NOMO-1 treated with dmso at 0.1 percent for 144 hours (cell line): ENCODE measurements at regions not wholly inside any gene's neighbourhood (a gene's known extent, or its start where the extent isn't known, plus 50 kb on each side); places are given as distances from the start of the nearest gene placed in this dataset.
"Not testable (repeated sequence)": the region's sequence is repeated elsewhere in the genome, so short reads cannot be mapped to it uniquely, and the experiment has no call there.

Experiments
- DNase-seq: peaks from one replicate; lab custom pipeline; 2025; ENCODE audit not compliant: unreplicated experiment; lab: John Stamatoyannopoulos, UW

GRCh38 chr7:407721-408539 lies 111.7 kb downstream of the PDGFA start:
- no peak for DNase-seq

- no peak for DNase-seq
Measured at GRCh38 chr7:408751-409311, 110.8 kb downstream of the PDGFA start.

GRCh38 chr7:409339-410281 lies 110.0 kb downstream of the PDGFA start:
- DNase-seq = no peak

GRCh38 chr7:410395-410910 lies 109.2 kb downstream of the PDGFA start:
- DNase-seq = no peak

GRCh38 chr7:411116-411515 lies 108.5 kb downstream of the PDGFA start:
- not testable (repeated sequence) for DNase-seq

- DNase-seq = no peak
Measured at GRCh38 chr7:411677-412312, 107.9 kb downstream of the PDGFA start.

- DNase-seq = no peak
Measured at GRCh38 chr7:412313-412710, 107.3 kb downstream of the PDGFA start.

GRCh38 chr7:414681-415560 lies 104.7 kb downstream of the PDGFA start:
- no peak for DNase-seq

GRCh38 chr7:415646-416525 lies 103.8 kb downstream of the PDGFA start:
- DNase-seq = no peak

- DNase-seq = no peak
Measured at GRCh38 chr7:416761-417624, 102.7 kb downstream of the PDGFA start.

- DNase-seq = no peak
Measured at GRCh38 chr7:417625-417889, 102.1 kb downstream of the PDGFA start.

- DNase-seq = no peak
Measured at GRCh38 chr7:417973-418601, 101.6 kb downstream of the PDGFA start.

GRCh38 chr7:418636-419280 lies 100.9 kb downstream of the PDGFA start:
- no peak for DNase-seq

- no peak for DNase-seq
Measured at GRCh38 chr7:420142-421093, 99.2 kb downstream of the PDGFA start.

- DNase-seq = no peak
Measured at GRCh38 chr7:421136-421991, 98.3 kb downstream of the PDGFA start.
